ENCODE measurements at regions not wholly inside any gene's neighbourhood (a gene's known extent, or its start where the extent isn't known, plus 50 kb on each side); places are given as distances from the start of the nearest gene placed in this dataset.

- DNase-seq (ENCODE audit: low read depth) = no peak
- TF ChIP-seq CTCF (IDR thresholded peaks at IDR 0.05; ENCODE audit: insufficient read depth, low read length) = no peak
- H3K4me3 ChIP-seq (ENCODE audit: low read depth, low read length) = no peak overlapping the region
Observed at GRCh38 chr12:118748478-118749380, 232.6 kb upstream of the SRRM4 start.

- no peak overlapping the region for H3K4me3 ChIP-seq (ENCODE audit: low read depth, low read length)
- DNase-seq (ENCODE audit: low read depth) = no peak
- no peak for TF ChIP-seq CTCF (IDR thresholded peaks at IDR 0.05; ENCODE audit: insufficient read depth, low read length)
Observed at GRCh38 chr12:118749646-118750045, 231.7 kb upstream of the SRRM4 start.

- no peak for DNase-seq (ENCODE audit: low read depth)
- no peak for TF ChIP-seq CTCF (IDR thresholded peaks at IDR 0.05; ENCODE audit: insufficient read depth, low read length)
- H3K4me3 ChIP-seq (ENCODE audit: low read depth, low read length) = no peak overlapping the region
Observed at GRCh38 chr12:118750666-118751065, 230.7 kb upstream of the SRRM4 start.

GRCh38 chr12:118751355-118751754 is 230.0 kb upstream of the SRRM4 start:
- no peak for TF ChIP-seq CTCF (IDR thresholded peaks at IDR 0.05; ENCODE audit: insufficient read depth, low read length)
- H3K4me3 ChIP-seq (ENCODE audit: low read depth, low read length) = no peak overlapping the region
- DNase-seq (ENCODE audit: low read depth) = no peak

GRCh38 chr12:118760623-118761022 is 220.7 kb upstream of the SRRM4 start:
- no peak for TF ChIP-seq CTCF (IDR thresholded peaks at IDR 0.05; ENCODE audit: insufficient read depth, low read length)
- no peak for DNase-seq (ENCODE audit: low read depth)
- no peak overlapping the region for H3K4me3 ChIP-seq (ENCODE audit: low read depth, low read length)

- no peak overlapping the region for H3K4me3 ChIP-seq (ENCODE audit: low read depth, low read length)
- no peak for TF ChIP-seq CTCF (IDR thresholded peaks at IDR 0.05; ENCODE audit: insufficient read depth, low read length)
- no peak for DNase-seq (ENCODE audit: low read depth)
Observed at GRCh38 chr12:118763234-118763633, 218.1 kb upstream of the SRRM4 start.

All from fibroblast of the aortic adventitia (primary cell).